AG04449 (cell line): ENCODE measurements at regions not wholly inside any gene's neighbourhood (a gene's known extent, or its start where the extent isn't known, plus 50 kb on each side); places are given as distances from the start of the nearest gene placed in this dataset.

ENCODE experiments used
- CTCF ChIA-PET: fragments of 350-600 bp; formaldehyde crosslinking; extraction: SDS; loops from one replicate; lab custom pipeline; 2021; ENCODE audit warnings: antibody characterized with exemption; lab: Yijun Ruan, JAX
- POLR2A ChIA-PET: fragments of 400-600, 350-600 bp; formaldehyde crosslinking; extraction: SDS; loops from one replicate; lab custom pipeline; 2020; ENCODE audit warnings: antibody characterized with exemption, inconsistent platforms; lab: Yijun Ruan, JAX
- DNase-seq: peaks from one replicate; pipeline ENCODE4 v3.0.0-alpha.2; 2010; ENCODE audit warnings: low read depth, low spot score
- H3K4me3 ChIP-seq: 2 replicates; pipeline ENCODE4 v1.5.1; 2011; ENCODE audit warnings: low read depth, mild to moderate bottlenecking, control low read depth, low read length
- CTCF ChIP-seq: IDR thresholded peaks from one replicate; pipeline ENCODE4 v1.5.1; 2011; ENCODE audit warnings: mild to moderate bottlenecking, moderate library complexity, low read length, control low read depth, inconsistent platforms; ENCODE audit not compliant: insufficient read depth; ENCODE audit errors: missing control alignments

GRCh38 chr2:226355600-226355999 lies 444.0 kb downstream of the IRS1 start:
- ChIA-PET CTCF (no interaction called here), POLR2A (no interaction called here)
- DNase-seq = no peak
- H3K4me3 ChIP-seq = no peak overlapping the region
- no peak for TF ChIP-seq CTCF

GRCh38 chr2:226354434-226354833 lies 445.2 kb downstream of the IRS1 start:
- TF ChIP-seq CTCF = no peak
- POLR2A ChIA-PET = no interaction called here
- CTCF ChIA-PET = no interaction called here
- peak; percentile 31 for DNase-seq
- no peak overlapping the region for H3K4me3 ChIP-seq

GRCh38 chr2:226352941-226353560 lies 446.6 kb downstream of the IRS1 start:
- no peak for DNase-seq
- TF ChIP-seq CTCF = no peak
- no peak overlapping the region for H3K4me3 ChIP-seq
- POLR2A ChIA-PET = no interaction called here
- CTCF ChIA-PET = no interaction called here

GRCh38 chr2:226351711-226352110 lies 447.9 kb downstream of the IRS1 start:
- CTCF ChIA-PET = no interaction called here
- no peak for TF ChIP-seq CTCF
- POLR2A ChIA-PET = no interaction called here
- no peak overlapping the region for H3K4me3 ChIP-seq
- DNase-seq = no peak

GRCh38 chr2:226339616-226340015 lies 460.0 kb downstream of the IRS1 start:
- CTCF ChIA-PET = interaction anchor here (1.3 kb wide), 1 partner anchor 463 kb away, joined by 3 read pairs; no protein-coding TSS in a partner anchor
- POLR2A ChIA-PET = no interaction called here

GRCh38 chr2:226338825-226339224 lies 460.8 kb downstream of the IRS1 start:
- no peak for TF ChIP-seq CTCF
- ChIA-PET POLR2A (no interaction called here), CTCF (interaction anchor here (1.3 kb wide), 1 partner anchor 464 kb away, joined by 3 read pairs; no protein-coding TSS in a partner anchor)
- H3K4me3 ChIP-seq = no peak overlapping the region
- no peak for DNase-seq

More at GRCh38 chr2:226339616-226340015, 460.0 kb downstream of the IRS1 start:
- H3K4me3 ChIP-seq = no peak overlapping the region
- no peak for TF ChIP-seq CTCF
- no peak for DNase-seq
